ENCODE measurements at regions not wholly inside any gene's neighbourhood (a gene's known extent, or its start where the extent isn't known, plus 50 kb on each side); places are given as distances from the start of the nearest gene placed in this dataset.

DNA sequence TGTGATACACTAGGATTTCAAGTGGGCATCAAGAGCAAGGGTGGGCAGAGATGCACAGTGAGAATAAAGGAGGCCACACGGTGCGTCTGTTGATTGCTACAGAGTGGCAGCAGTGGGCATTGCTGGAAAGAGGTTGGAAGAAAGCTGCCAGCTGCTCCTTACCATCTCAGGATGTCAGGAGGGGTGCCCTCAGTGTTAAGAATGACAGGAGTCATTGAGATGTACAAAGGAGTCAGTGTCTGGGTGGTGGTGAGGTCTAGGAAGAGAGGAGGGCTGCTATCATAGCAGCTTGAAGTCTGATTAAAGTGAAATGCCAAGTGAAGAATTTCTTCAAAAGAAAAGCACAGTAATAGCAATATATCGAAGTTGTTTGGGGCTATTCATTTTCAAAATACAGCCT is 992.7 kb downstream of the TTLL7 start:
- Histone ChIP-seq H3K27me3 (no peaks in the 10 kb centered on the region), H3K4me3 (no peak overlapping the region), H3K36me3 (no peaks in the 10 kb centered on the region), H3K9ac (no peak overlapping the region), H3K9me3 (replicated peaks in 1 of 11) (no peaks in the 10 kb centered on the region), H3K4me2 (peak overlapping the region in 7 of 11 experiments; percentile 3 to 49 (median 40); a peak in 10 of 22 replicates), H3K4me1 (peaks cover 0 to 32% (median 28%) of the 10 kb centered on the region in 10 experiments; a peak in 14 of 20 replicates), H3K27ac (no peak overlapping the region), H4K20me1 (no peaks in the 10 kb centered on the region)
- no peak for TF ChIP-seq Cebpa-rat (IDR thresholded peaks at IDR 0.05)

GRCh38 chr1:83000286-83000685 is 998.6 kb downstream of the TTLL7 start:
- Histone ChIP-seq H3K4me1 (peaks cover 0 to 2% (median under 1%) of the 10 kb centered on the region in 10 experiments; a peak in 5 of 20 replicates), H4K20me1 (no peaks in the 10 kb centered on the region), H3K36me3 (no peaks in the 10 kb centered on the region), H3K27ac (no peak overlapping the region), H3K9ac (no peak overlapping the region), H3K4me2 (no peak overlapping the region), H3K4me3 (no peak overlapping the region), H3K9me3 (replicated peaks in 1 of 11) (no peaks in the 10 kb centered on the region), H3K27me3 (no peaks in the 10 kb centered on the region)
- TF ChIP-seq Cebpa-rat (IDR thresholded peaks at IDR 0.05), result no peak

DNA sequence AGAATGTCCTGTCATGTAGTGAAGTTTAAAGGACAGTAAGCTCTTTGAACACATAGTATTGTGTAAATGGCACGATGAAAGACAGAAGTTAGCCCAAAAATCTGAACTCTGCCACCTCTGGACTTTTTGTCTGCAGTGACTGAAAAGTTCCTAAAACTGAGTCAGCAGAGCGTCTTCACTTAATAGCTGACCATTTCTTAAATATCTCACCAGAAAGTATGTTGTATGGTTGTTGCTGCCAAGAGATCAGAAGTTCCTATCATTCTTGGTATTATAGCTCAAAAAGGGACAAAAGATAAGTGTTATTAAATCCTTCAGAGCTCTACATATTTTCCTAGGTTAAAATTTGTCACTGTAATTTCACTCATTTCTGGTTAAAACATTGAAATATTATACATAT is 1003.0 kb downstream of the TTLL7 start:
- Histone ChIP-seq H3K36me3 (no peaks in the 10 kb centered on the region), H4K20me1 (no peaks in the 10 kb centered on the region), H3K4me2 (no peak overlapping the region), H3K9ac (no peak overlapping the region), H3K27me3 (no peaks in the 10 kb centered on the region), H3K4me3 (no peak overlapping the region), H3K4me1 (peaks cover 0 to 7% (median 0%) of the 10 kb centered on the region in 10 experiments; a peak in 1 of 20 replicates), H3K9me3 (replicated peaks in 1 of 11) (peaks cover 6 to 23% (median 11%) of the 10 kb centered on the region in 11 experiments), H3K27ac (no peak overlapping the region)
- TF ChIP-seq Cebpa-rat (IDR thresholded peaks at IDR 0.05), result no peak

GRCh38 chr1:82994616-82995263 is 1004.2 kb downstream of the TTLL7 start:
- H3K9ac ChIP-seq, result no peak overlapping the region
- H3K36me3 ChIP-seq, result no peaks in the 10 kb centered on the region
- peaks cover 0 to 7% (median 0%) of the 10 kb centered on the region in 10 experiments; a peak in 1 of 20 replicates for H3K4me1 ChIP-seq
- H3K4me2 ChIP-seq, result no peak overlapping the region; a peak in 1 of 22 replicates
- no peaks in the 10 kb centered on the region for H4K20me1 ChIP-seq
- H3K27ac ChIP-seq, result no peak overlapping the region
- no peak for TF ChIP-seq Cebpa-rat (IDR thresholded peaks at IDR 0.05)
- no peaks in the 10 kb centered on the region for H3K27me3 ChIP-seq
- peaks cover 6 to 23% (median 11%) of the 10 kb centered on the region in 11 experiments for H3K9me3 ChIP-seq (replicated peaks in 1 of 11)
- H3K4me3 ChIP-seq, result no peak overlapping the region

GRCh38 chr1:82991569-82991968 is 1007.4 kb downstream of the TTLL7 start:
- no peaks in the 10 kb centered on the region for H4K20me1 ChIP-seq
- no peak overlapping the region for H3K9ac ChIP-seq
- no peak overlapping the region for H3K4me2 ChIP-seq
- no peaks in the 10 kb centered on the region for H3K27me3 ChIP-seq
- peaks cover 0 to 7% (median 0%) of the 10 kb centered on the region in 10 experiments; a peak in 1 of 20 replicates for H3K4me1 ChIP-seq
- no peak for TF ChIP-seq Cebpa-rat (IDR thresholded peaks at IDR 0.05)
- no peak overlapping the region for H3K4me3 ChIP-seq
- H3K9me3 ChIP-seq (replicated peaks in 1 of 11), result peaks cover 6 to 23% (median 11%) of the 10 kb centered on the region in 11 experiments
- H3K36me3 ChIP-seq, result no peaks in the 10 kb centered on the region
- no peak overlapping the region for H3K27ac ChIP-seq

DNA sequence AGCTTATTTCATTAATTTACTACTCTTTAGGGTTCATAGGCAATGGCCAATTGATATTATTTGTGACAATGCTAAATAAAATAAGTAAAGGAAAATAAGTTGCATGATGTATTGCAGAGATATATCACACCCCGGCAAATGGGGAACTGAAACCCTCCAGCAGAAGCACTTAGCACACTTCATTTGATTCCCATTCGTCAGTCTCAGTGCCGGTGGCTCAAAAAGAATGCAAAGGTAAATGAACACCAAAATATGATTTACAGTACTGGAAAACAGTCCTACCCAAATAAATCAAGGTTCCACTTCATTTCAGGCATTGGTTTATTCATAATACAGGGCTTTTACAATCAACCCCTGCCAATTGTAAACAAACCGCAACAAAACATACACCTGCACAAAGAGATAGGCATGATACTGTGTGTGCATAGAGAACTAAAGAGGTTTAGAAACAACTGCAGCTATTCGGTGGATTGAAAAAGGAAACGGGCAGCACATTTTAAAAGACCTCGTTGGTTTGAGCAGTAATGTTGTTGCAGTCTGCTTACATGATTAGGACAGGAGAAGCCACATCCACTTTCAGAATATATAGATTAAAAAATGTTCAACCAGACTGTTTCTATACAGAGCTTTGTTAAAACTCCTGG is 1019.2 kb downstream of the TTLL7 start:
- Histone ChIP-seq H3K36me3 (no peaks in the 10 kb centered on the region), H4K20me1 (no peaks in the 10 kb centered on the region), H3K4me3 (no peak overlapping the region), H3K9ac (no peak overlapping the region), H3K9me3 (replicated peaks in 1 of 11) (no peaks in the 10 kb centered on the region), H3K4me2 (peak overlapping the region in 2 of 11 experiments; percentile 18 to 30; a peak in 1 of 22 replicates), H3K4me1 (peaks cover 0 to 9% (median 2%) of the 10 kb centered on the region in 10 experiments; a peak in 5 of 20 replicates), H3K27ac (no peak overlapping the region), H3K27me3 (no peaks in the 10 kb centered on the region)
- TF ChIP-seq Cebpa-rat (IDR thresholded peaks at IDR 0.05), result no peak

DNA sequence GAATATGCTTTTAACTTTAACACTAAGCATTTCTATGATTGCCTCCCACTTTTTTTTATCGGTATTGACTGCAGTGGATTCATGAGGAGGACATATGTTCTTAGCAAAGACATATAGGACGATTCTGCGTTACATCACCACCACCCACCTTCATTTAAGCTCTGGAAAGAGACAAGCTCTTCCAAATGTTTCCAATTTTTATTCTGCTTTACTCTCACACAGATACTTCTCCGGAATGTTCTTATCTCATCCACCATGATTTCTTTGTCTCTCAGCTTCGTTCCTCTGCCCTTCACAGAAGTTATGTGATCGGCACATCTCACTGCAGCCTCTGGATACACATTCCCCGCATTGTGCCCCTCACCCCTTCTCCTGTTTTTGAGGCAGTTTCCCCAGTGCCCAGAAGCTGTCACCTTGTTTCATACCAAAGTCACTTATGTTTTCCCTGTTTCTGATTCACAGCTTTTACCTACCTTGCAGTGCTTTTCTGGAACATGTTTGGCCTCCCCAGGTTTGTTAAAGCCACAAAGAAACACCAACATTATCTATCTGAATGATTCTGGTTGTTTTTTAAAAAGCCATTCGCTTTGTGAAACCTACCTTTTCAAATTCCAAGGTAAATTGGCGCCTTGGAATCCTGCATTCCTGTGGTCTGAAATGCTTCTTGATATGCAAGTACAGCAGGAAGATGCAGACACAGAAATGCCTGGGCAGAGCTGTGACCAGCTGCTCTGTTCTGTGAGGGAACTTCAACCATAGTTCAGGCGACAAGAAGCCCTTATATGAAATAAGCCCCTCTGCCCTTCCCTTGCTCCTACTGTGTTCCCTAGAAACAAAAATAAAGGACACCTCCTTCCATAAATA is 1020.2 kb downstream of the TTLL7 start:
- H3K4me3 ChIP-seq, result no peak overlapping the region
- no peaks in the 10 kb centered on the region for H3K9me3 ChIP-seq (replicated peaks in 1 of 11)
- H4K20me1 ChIP-seq, result no peaks in the 10 kb centered on the region
- no peak overlapping the region for H3K9ac ChIP-seq
- no peak for TF ChIP-seq Cebpa-rat (IDR thresholded peaks at IDR 0.05)
- peaks cover 0 to 9% (median 2%) of the 10 kb centered on the region in 10 experiments; a peak in 5 of 20 replicates for H3K4me1 ChIP-seq
- H3K27ac ChIP-seq, result no peak overlapping the region
- H3K4me2 ChIP-seq, result no peak overlapping the region
- H3K36me3 ChIP-seq, result no peaks in the 10 kb centered on the region
- no peaks in the 10 kb centered on the region for H3K27me3 ChIP-seq

GRCh38 chr1:82972841-82973553 is 1025.9 kb downstream of the TTLL7 start:
- no peak for TF ChIP-seq Cebpa-rat (IDR thresholded peaks at IDR 0.05)
- Histone ChIP-seq H3K27ac (no peak overlapping the region), H3K36me3 (no peaks in the 10 kb centered on the region), H3K4me1 (no peaks in the 10 kb centered on the region; a peak in 1 of 20 replicates), H3K9me3 (replicated peaks in 1 of 11) (no peaks in the 10 kb centered on the region), H3K9ac (no peak overlapping the region), H3K4me3 (no peak overlapping the region), H3K27me3 (no peaks in the 10 kb centered on the region), H3K4me2 (no peak overlapping the region), H4K20me1 (no peaks in the 10 kb centered on the region)

DNA sequence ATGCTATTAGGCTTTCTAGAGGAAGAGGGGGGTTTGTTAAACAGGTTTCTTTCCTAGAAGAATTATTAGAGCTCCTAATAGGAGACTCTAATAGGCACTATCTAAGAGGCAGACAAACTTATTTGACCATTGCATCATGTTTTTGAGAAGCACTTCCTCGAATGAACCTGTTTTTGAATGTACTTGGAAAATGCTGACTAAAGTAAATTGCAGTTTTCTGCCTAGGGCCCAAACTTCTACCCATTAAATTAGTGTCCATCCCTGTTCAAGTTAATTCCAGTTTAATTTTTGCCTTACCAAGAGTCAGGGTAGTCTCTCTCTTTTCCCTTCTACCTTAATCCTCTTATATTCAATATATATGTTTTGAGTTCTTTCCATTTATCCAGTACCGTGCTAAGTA is 1029.6 kb downstream of the TTLL7 start:
- H3K4me2 ChIP-seq, result no peak overlapping the region
- no peaks in the 10 kb centered on the region for H3K4me1 ChIP-seq
- H3K27me3 ChIP-seq, result no peaks in the 10 kb centered on the region
- H3K9ac ChIP-seq, result no peak overlapping the region
- no peaks in the 10 kb centered on the region for H4K20me1 ChIP-seq
- no peak overlapping the region for H3K27ac ChIP-seq
- no peaks in the 10 kb centered on the region for H3K9me3 ChIP-seq (replicated peaks in 1 of 11)
- H3K4me3 ChIP-seq, result no peak overlapping the region
- no peak for TF ChIP-seq Cebpa-rat (IDR thresholded peaks at IDR 0.05)
- H3K36me3 ChIP-seq, result no peaks in the 10 kb centered on the region
